ENCODE measurements at regions not wholly inside any gene's neighbourhood (a gene's known extent, or its start where the extent isn't known, plus 50 kb on each side); places are given as distances from the start of the nearest gene placed in this dataset.

- Histone ChIP-seq H2AFZ (ENCODE audit: low read depth, low read length) (no peak overlapping the region), H3K79me2 (replicated peaks; ENCODE audit: insufficient read depth, low read length) (no peaks in the 10 kb centered on the region), H4K20me1 (ENCODE audit: insufficient read depth) (no peaks in the 10 kb centered on the region), H3K4me3 (ENCODE audit: low read length) (no peak overlapping the region), H3K4me2 (ENCODE audit: low read length) (no peak overlapping the region), H3K9me3 (ENCODE audit: low read length) (no peaks in the 10 kb centered on the region), H3K27me3 (ENCODE audit: insufficient read depth, low read depth, low read length) (no peaks in the 10 kb centered on the region), H3F3A (ENCODE audit: insufficient read depth, low read length, poor library complexity, severe bottlenecking) (no peaks in the 10 kb centered on the region), H3K9ac (ENCODE audit: low read length) (no peak overlapping the region), H3K27ac (ENCODE audit: low read length) (no peak overlapping the region), H3K36me3 (ENCODE audit: insufficient read depth, low read length) (no peaks in the 10 kb centered on the region), H3K9me2 (ENCODE audit: insufficient read depth, low read length) (no peaks in the 10 kb centered on the region)
- no peak for TF ChIP-seq EZH2 (IDR thresholded peaks at IDR 0.05; ENCODE audit: borderline replicate concordance, insufficient read depth, low read length, poor library complexity, severe bottlenecking)
- peak; percentile 32 for TF ChIP-seq POLR2AphosphoS5 (IDR thresholded peaks at IDR 0.05)
Observed at GRCh38 chr12:61701471-61701870, 558.7 kb upstream of the USP15 start.

GRCh38 chr12:61706783-61707182, 553.4 kb upstream of the USP15 start:
- no peak overlapping the region for H3K9ac ChIP-seq (ENCODE audit: low read length)
- H3K27ac ChIP-seq (ENCODE audit: low read length) = no peak overlapping the region
- H3K79me2 ChIP-seq (replicated peaks; ENCODE audit: insufficient read depth, low read length) = no peaks in the 10 kb centered on the region
- TF ChIP-seq POLR2AphosphoS5 (IDR thresholded peaks at IDR 0.05) (no peak), TAF1 (IDR thresholded peaks at IDR 0.05; ENCODE audit: low read depth) (no peak), SMC3 (conservative IDR thresholded peaks at IDR 0.05; ENCODE audit: poor library complexity) (no peak), REST (IDR thresholded peaks at IDR 0.05; ENCODE audit: borderline replicate concordance) (no peak), CTCF (IDR thresholded peaks at IDR 0.05; ENCODE audit: poor library complexity, severe bottlenecking) (no peak), EP300 (conservative IDR thresholded peaks at IDR 0.05; ENCODE audit: poor library complexity, severe bottlenecking) (no peak), MXI1 (conservative IDR thresholded peaks at IDR 0.05; ENCODE audit: poor library complexity, severe bottlenecking) (no peak), RAD21 (conservative IDR thresholded peaks at IDR 0.05) (no peak), EZH2 (IDR thresholded peaks at IDR 0.05; ENCODE audit: borderline replicate concordance, insufficient read depth, low read length, poor library complexity, severe bottlenecking) (no peak)
- H3F3A ChIP-seq (ENCODE audit: insufficient read depth, low read length, poor library complexity, severe bottlenecking) = no peaks in the 10 kb centered on the region
- H3K9me2 ChIP-seq (ENCODE audit: insufficient read depth, low read length) = no peaks in the 10 kb centered on the region
- H3K4me3 ChIP-seq (ENCODE audit: low read length) = no peak overlapping the region
- no peaks in the 10 kb centered on the region for H3K36me3 ChIP-seq (ENCODE audit: insufficient read depth, low read length)
- H3K9me3 ChIP-seq (ENCODE audit: low read length) = no peaks in the 10 kb centered on the region
- no peak overlapping the region for H3K4me2 ChIP-seq (ENCODE audit: low read length)
- H3K27me3 ChIP-seq (ENCODE audit: insufficient read depth, low read depth, low read length) = no peaks in the 10 kb centered on the region
- no peaks in the 10 kb centered on the region for H4K20me1 ChIP-seq (ENCODE audit: insufficient read depth)
- no peak overlapping the region for H2AFZ ChIP-seq (ENCODE audit: low read depth, low read length)

- Histone ChIP-seq H3K36me3 (ENCODE audit: insufficient read depth, low read length) (no peaks in the 10 kb centered on the region), H2AFZ (ENCODE audit: low read depth, low read length) (no peak overlapping the region), H3K4me2 (ENCODE audit: low read length) (no peak overlapping the region), H4K20me1 (ENCODE audit: insufficient read depth) (no peaks in the 10 kb centered on the region), H3F3A (ENCODE audit: insufficient read depth, low read length, poor library complexity, severe bottlenecking) (no peaks in the 10 kb centered on the region), H3K27ac (ENCODE audit: low read length) (no peak overlapping the region), H3K9ac (ENCODE audit: low read length) (no peak overlapping the region), H3K79me2 (replicated peaks; ENCODE audit: insufficient read depth, low read length) (no peaks in the 10 kb centered on the region), H3K4me3 (ENCODE audit: low read length) (no peak overlapping the region), H3K9me3 (ENCODE audit: low read length) (no peaks in the 10 kb centered on the region), H3K9me2 (ENCODE audit: insufficient read depth, low read length) (no peaks in the 10 kb centered on the region), H3K27me3 (ENCODE audit: insufficient read depth, low read depth, low read length) (no peaks in the 10 kb centered on the region)
- TF ChIP-seq TAF1 (IDR thresholded peaks at IDR 0.05; ENCODE audit: low read depth) = no peak
- TF ChIP-seq POLR2AphosphoS5 (IDR thresholded peaks at IDR 0.05) = no peak
- no peak for TF ChIP-seq RAD21 (conservative IDR thresholded peaks at IDR 0.05)
- no peak for TF ChIP-seq CTCF (IDR thresholded peaks at IDR 0.05; ENCODE audit: poor library complexity, severe bottlenecking)
- no peak for TF ChIP-seq EP300 (conservative IDR thresholded peaks at IDR 0.05; ENCODE audit: poor library complexity, severe bottlenecking)
- TF ChIP-seq EZH2 (IDR thresholded peaks at IDR 0.05; ENCODE audit: borderline replicate concordance, insufficient read depth, low read length, poor library complexity, severe bottlenecking) = no peak
- no peak for TF ChIP-seq REST (IDR thresholded peaks at IDR 0.05; ENCODE audit: borderline replicate concordance)
- no peak for TF ChIP-seq SMC3 (conservative IDR thresholded peaks at IDR 0.05; ENCODE audit: poor library complexity)
- no peak for TF ChIP-seq MXI1 (conservative IDR thresholded peaks at IDR 0.05; ENCODE audit: poor library complexity, severe bottlenecking)
Observed at GRCh38 chr12:61713121-61713520, 547.1 kb upstream of the USP15 start.

Measured in neural cell (in vitro differentiated cells).